Loucy (cell line): ENCODE measurements at regions not wholly inside any gene's neighbourhood (a gene's known extent, or its start where the extent isn't known, plus 50 kb on each side); places are given as distances from the start of the nearest gene placed in this dataset.

Source experiments
- H2AFZ ChIP-seq: fragments of 200-600 bp; sonication (generic); 2 replicates; pipeline ENCODE4 v1.6.0; 2016; ENCODE audit warnings: antibody characterized with exemption, mild to moderate bottlenecking, low read length, moderate library complexity
- H3F3A ChIP-seq: fragments of 200-600 bp; 2 replicates; pipeline ENCODE4 v1.6.0; 2016; ENCODE audit warnings: antibody characterized with exemption, low read depth, mild to moderate bottlenecking
- H3K27me3 ChIP-seq: fragments of 200-600 bp; sonication (generic); 2 replicates; pipeline ENCODE4 v1.6.1; 2014; ENCODE audit warnings: low read length, mild to moderate bottlenecking; ENCODE audit not compliant: insufficient read depth, poor library complexity, severe bottlenecking
- H3K36me3 ChIP-seq: fragments of 200-600 bp; sonication (generic); 2 replicates; pipeline ENCODE4 v1.6.1; 2016; ENCODE audit warnings: low read length; ENCODE audit not compliant: insufficient read depth
- H3K4me1 ChIP-seq: fragments of 200-600 bp; sonication (generic); 2 replicates; pipeline ENCODE4 v1.5.1; 2014; ENCODE audit warnings: low read length, mild to moderate bottlenecking; ENCODE audit not compliant: insufficient read depth, poor library complexity, severe bottlenecking
- H3K4me2 ChIP-seq: fragments of 200-600 bp; sonication (generic); 2 replicates; pipeline ENCODE4 v1.6.0; 2014; ENCODE audit warnings: antibody characterized with exemption, low read length, low read depth, mild to moderate bottlenecking; ENCODE audit not compliant: poor library complexity, severe bottlenecking
- H3K4me3 ChIP-seq: fragments of 200-600 bp; sonication (generic); 2 replicates; pipeline ENCODE4 v1.5.1; 2014; ENCODE audit warnings: low read length, mild to moderate bottlenecking, mixed read lengths; ENCODE audit not compliant: poor library complexity, severe bottlenecking
- H3K79me2 ChIP-seq: fragments of 200-600 bp; sonication (generic); 2 replicates; pipeline ENCODE4 v1.6.1; 2014; ENCODE audit warnings: low read length; ENCODE audit not compliant: insufficient read depth
- H3K9ac ChIP-seq: fragments of 200-600 bp; sonication (generic); 2 replicates; pipeline ENCODE4 v1.6.0; 2014; ENCODE audit warnings: mild to moderate bottlenecking, low read depth, low read length, moderate library complexity; ENCODE audit not compliant: poor library complexity, severe bottlenecking
- H3K9me2 ChIP-seq: fragments of 200-600 bp; sonication (generic); replicated peaks from 2 replicates; pipeline ENCODE4 v1.6.1; 2016; ENCODE audit warnings: low read depth, low read length, mixed read lengths
- H3K9me3 ChIP-seq: fragments of 200-600 bp; sonication (generic); 2 replicates; pipeline ENCODE4 v1.6.1; 2014; ENCODE audit warnings: mild to moderate bottlenecking, antibody characterized with exemption, low read length, low read depth; ENCODE audit not compliant: insufficient read depth
- H4K20me1 ChIP-seq: fragments of 200-600 bp; sonication (generic); 2 replicates; pipeline ENCODE4 v1.6.0; 2014; ENCODE audit warnings: antibody characterized with exemption, low read length, mild to moderate bottlenecking; ENCODE audit not compliant: insufficient read depth, poor library complexity, severe bottlenecking
- EZH2phosphoT487 ChIP-seq: fragments of 200-600 bp; IDR thresholded peaks from 2 replicates; pipeline ENCODE4 v1.6.1; 2018; ENCODE audit warnings: antibody characterized with exemption, mild to moderate bottlenecking, moderate library complexity, borderline replicate concordance
- TF ChIP-seq, protein P1 (sequence below): fragments of 200-600 bp; sonication (generic); conservative IDR thresholded peaks from 2 replicates; pipeline ENCODE4 v1.5.1; 2014; ENCODE audit warnings: mild to moderate bottlenecking, antibody characterized with exemption, low read length

DNA sequence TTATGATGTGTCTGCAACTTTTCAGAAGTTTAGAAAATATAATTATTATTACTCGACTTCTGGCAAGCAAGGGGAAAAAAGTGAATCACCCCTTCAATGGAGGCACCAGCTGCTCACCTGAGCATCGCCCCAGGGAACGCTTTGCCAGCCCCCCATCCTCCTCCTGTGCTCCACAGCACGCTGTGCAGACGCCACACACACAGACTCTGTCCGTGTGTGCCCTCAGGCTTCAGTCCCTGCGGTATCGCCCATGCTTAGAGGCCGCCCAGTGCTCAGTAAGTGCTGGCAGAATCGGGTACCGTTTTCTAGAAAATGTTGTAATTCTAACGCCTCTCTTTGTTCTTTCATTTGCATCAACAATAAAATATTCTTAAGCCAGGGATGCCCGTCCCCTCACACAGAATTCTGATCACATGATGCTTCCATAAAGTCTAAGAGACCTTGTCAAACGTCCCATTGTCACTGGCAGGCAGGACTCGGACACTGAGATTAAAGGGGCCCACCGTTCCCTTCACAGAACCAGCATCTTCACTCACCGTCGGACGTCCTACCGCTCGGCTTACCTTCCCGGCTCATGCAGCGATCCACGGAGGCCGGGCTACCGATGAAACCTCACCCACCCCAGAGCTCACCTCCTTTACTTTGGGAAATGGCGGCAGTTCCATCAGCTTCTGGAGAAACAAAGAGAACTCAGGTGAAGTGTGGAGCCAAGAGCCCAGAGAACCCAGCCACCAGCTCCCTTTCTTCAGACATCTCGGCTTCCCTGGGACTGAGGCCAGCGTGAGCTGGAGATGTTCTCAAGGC, 105.5 kb downstream of the DLL1 start:
- TF ChIP-seq, protein P1, sequence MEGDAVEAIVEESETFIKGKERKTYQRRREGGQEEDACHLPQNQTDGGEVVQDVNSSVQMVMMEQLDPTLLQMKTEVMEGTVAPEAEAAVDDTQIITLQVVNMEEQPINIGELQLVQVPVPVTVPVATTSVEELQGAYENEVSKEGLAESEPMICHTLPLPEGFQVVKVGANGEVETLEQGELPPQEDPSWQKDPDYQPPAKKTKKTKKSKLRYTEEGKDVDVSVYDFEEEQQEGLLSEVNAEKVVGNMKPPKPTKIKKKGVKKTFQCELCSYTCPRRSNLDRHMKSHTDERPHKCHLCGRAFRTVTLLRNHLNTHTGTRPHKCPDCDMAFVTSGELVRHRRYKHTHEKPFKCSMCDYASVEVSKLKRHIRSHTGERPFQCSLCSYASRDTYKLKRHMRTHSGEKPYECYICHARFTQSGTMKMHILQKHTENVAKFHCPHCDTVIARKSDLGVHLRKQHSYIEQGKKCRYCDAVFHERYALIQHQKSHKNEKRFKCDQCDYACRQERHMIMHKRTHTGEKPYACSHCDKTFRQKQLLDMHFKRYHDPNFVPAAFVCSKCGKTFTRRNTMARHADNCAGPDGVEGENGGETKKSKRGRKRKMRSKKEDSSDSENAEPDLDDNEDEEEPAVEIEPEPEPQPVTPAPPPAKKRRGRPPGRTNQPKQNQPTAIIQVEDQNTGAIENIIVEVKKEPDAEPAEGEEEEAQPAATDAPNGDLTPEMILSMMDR, result no peak
- TF ChIP-seq EZH2phosphoT487, result no peak
- no peaks in the 10 kb centered on the region for H4K20me1 ChIP-seq
- H3K4me1 ChIP-seq, result no peaks in the 10 kb centered on the region
- no peak overlapping the region for H3K9ac ChIP-seq
- H3K4me3 ChIP-seq, result no peak overlapping the region
- H3K9me3 ChIP-seq, result peaks cover 35% of the 10 kb centered on the region; the same call in 1 of the 2 replicates
- H3F3A ChIP-seq, result no peaks in the 10 kb centered on the region
- no peaks in the 10 kb centered on the region for H3K36me3 ChIP-seq
- no peaks in the 10 kb centered on the region for H3K27me3 ChIP-seq
- H2AFZ ChIP-seq, result no peak overlapping the region
- no peaks in the 10 kb centered on the region for H3K79me2 ChIP-seq
- no peak overlapping the region for H3K4me2 ChIP-seq
- H3K9me2 ChIP-seq, result no peaks in the 10 kb centered on the region

DNA sequence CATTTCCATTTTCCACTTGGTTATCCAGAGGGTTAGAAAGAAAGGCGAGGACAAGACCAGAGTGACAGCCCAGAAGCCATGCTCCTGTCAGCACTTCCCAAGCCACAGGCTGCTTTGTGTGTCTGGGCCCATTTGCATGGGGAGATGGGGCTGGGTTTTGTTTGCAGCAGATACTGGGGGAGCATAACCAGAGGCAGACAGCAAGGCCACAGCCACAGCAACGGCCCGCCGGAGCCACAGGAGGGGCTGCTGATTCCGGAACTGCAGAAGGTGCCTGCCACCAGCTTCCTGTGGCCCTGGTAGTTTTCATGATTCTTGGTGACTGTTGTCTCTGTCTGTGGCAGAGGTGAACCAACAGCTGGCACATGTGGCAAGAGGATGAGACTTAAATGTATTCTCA, 106.6 kb downstream of the DLL1 start:
- Histone ChIP-seq H3K9me2 (no peaks in the 10 kb centered on the region), H3F3A (no peaks in the 10 kb centered on the region), H3K9me3 (peaks cover 33% of the 10 kb centered on the region; the same call in 1 of the 2 replicates), H3K4me2 (no peak overlapping the region), H3K36me3 (no peaks in the 10 kb centered on the region), H3K4me3 (no peak overlapping the region), H4K20me1 (no peaks in the 10 kb centered on the region), H3K9ac (no peak overlapping the region), H3K27me3 (no peaks in the 10 kb centered on the region), H2AFZ (no peak overlapping the region), H3K79me2 (no peaks in the 10 kb centered on the region), H3K4me1 (no peaks in the 10 kb centered on the region)
- no peak for TF ChIP-seq EZH2phosphoT487
- TF ChIP-seq, protein P1, result no peak

GRCh38 chr6:170183521-170183920, 107.4 kb downstream of the DLL1 start:
- Histone ChIP-seq H3K9me2 (no peaks in the 10 kb centered on the region), H3F3A (no peaks in the 10 kb centered on the region), H3K4me3 (no peak overlapping the region), H3K9ac (no peak overlapping the region), H2AFZ (no peak overlapping the region), H3K36me3 (no peaks in the 10 kb centered on the region), H3K4me1 (no peaks in the 10 kb centered on the region), H3K9me3 (peaks cover 30% of the 10 kb centered on the region; the same call in 1 of the 2 replicates), H3K4me2 (no peak overlapping the region), H3K27me3 (no peaks in the 10 kb centered on the region), H3K79me2 (no peaks in the 10 kb centered on the region), H4K20me1 (no peaks in the 10 kb centered on the region)
- TF ChIP-seq, protein P1, result no peak
- TF ChIP-seq EZH2phosphoT487, result no peak
